BLaER1 (cell line): ENCODE measurements at regions not wholly inside any gene's neighbourhood (a gene's known extent, or its start where the extent isn't known, plus 50 kb on each side); places are given as distances from the start of the nearest gene placed in this dataset.

Experiments
- H3K27ac ChIP-seq: shearing (Covaris generic); formaldehyde crosslinking; 2 replicates; pipeline ENCODE4 v1.8.1; 2022
- H3K27me3 ChIP-seq: shearing (Covaris generic); formaldehyde crosslinking; 2 replicates; pipeline ENCODE4 v1.8.1; 2022
- H3K36me3 ChIP-seq: shearing (Covaris generic); formaldehyde crosslinking; 2 replicates; pipeline ENCODE4 v1.8.1; 2022
- H3K4me1 ChIP-seq: shearing (Covaris generic); formaldehyde crosslinking; 2 replicates; pipeline ENCODE4 v1.8.1; 2022
- H3K4me2 ChIP-seq: shearing (Covaris generic); formaldehyde crosslinking; 2 replicates; pipeline ENCODE4 v1.8.1; 2022
- H3K4me3 ChIP-seq: shearing (Covaris generic); formaldehyde crosslinking; 2 replicates; pipeline ENCODE4 v1.8.1; 2022
- H3K9ac ChIP-seq: shearing (Covaris generic); formaldehyde crosslinking; 2 replicates; pipeline ENCODE4 v1.8.1; 2022
- H3K9me3 ChIP-seq: shearing (Covaris generic); formaldehyde crosslinking; 2 replicates; pipeline ENCODE4 v1.8.1; 2022
- H4K20me1 ChIP-seq: shearing (Covaris generic); formaldehyde crosslinking; 2 replicates; pipeline ENCODE4 v1.8.1; 2022
- Cebpa-rat ChIP-seq: shearing (Covaris generic); IDR thresholded peaks from 2 replicates; pipeline ENCODE4 v1.8.1; 2022

- Histone ChIP-seq H3K36me3 (no peaks in the 10 kb centered on the region), H4K20me1 (no peaks in the 10 kb centered on the region), H3K9ac (no peak overlapping the region), H3K4me3 (no peak overlapping the region), H3K4me2 (no peak overlapping the region), H3K27me3 (no peaks in the 10 kb centered on the region), H3K27ac (no peak overlapping the region), H3K9me3 (no peaks in the 10 kb centered on the region), H3K4me1 (no peaks in the 10 kb centered on the region)
- TF ChIP-seq Cebpa-rat: no peak
These were observed 202.2 kb downstream of the QDPR start for GRCh38 chr4:17309567-17310268.

- no peak overlapping the region for H3K4me2 ChIP-seq
- H3K36me3 ChIP-seq: no peaks in the 10 kb centered on the region
- H3K9me3 ChIP-seq: no peaks in the 10 kb centered on the region
- H3K9ac ChIP-seq: no peak overlapping the region
- no peaks in the 10 kb centered on the region for H3K4me1 ChIP-seq
- H3K4me3 ChIP-seq: no peak overlapping the region
- no peaks in the 10 kb centered on the region for H4K20me1 ChIP-seq
- H3K27me3 ChIP-seq: no peaks in the 10 kb centered on the region
- no peak overlapping the region for H3K27ac ChIP-seq
- TF ChIP-seq Cebpa-rat: no peak
These were observed 210.0 kb downstream of the QDPR start for GRCh38 chr4:17301869-17302268.

- Histone ChIP-seq H3K9me3 (no peaks in the 10 kb centered on the region), H3K4me1 (no peaks in the 10 kb centered on the region), H3K9ac (no peak overlapping the region), H3K27ac (no peak overlapping the region), H3K36me3 (no peaks in the 10 kb centered on the region), H4K20me1 (no peaks in the 10 kb centered on the region), H3K27me3 (no peaks in the 10 kb centered on the region), H3K4me3 (no peak overlapping the region), H3K4me2 (no peak overlapping the region)
- no peak for TF ChIP-seq Cebpa-rat
These were observed 210.6 kb downstream of the QDPR start for GRCh38 chr4:17301266-17301665.

GRCh38 chr4:17296921-17297890 lies 214.7 kb downstream of the QDPR start:
- Histone ChIP-seq H3K27ac (no peak overlapping the region), H3K9ac (no peak overlapping the region), H3K4me1 (no peaks in the 10 kb centered on the region), H3K4me2 (no peak overlapping the region), H3K27me3 (no peaks in the 10 kb centered on the region), H3K9me3 (no peaks in the 10 kb centered on the region), H3K36me3 (no peaks in the 10 kb centered on the region), H3K4me3 (no peak overlapping the region), H4K20me1 (no peaks in the 10 kb centered on the region)
- TF ChIP-seq Cebpa-rat: no peak

DNA sequence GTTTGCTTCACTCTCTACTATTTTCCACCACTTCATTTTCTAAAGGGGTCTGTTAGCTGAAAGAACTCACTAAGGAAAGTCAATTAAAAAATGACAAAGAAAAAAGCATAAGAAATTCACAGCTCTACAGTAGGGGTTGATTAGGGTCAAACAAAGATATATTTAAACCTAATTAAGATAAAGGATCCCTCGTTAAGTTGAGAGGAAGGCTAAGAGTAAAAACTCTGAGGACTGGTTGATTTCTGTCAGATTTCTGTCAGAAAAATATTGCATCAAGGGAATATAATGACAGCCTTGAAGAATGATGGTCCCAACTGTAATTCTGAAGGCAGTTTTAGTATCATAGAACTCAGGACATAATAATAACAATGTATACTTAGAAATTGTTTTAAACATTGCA lies 218.0 kb downstream of the QDPR start:
- Histone ChIP-seq H3K9ac (no peak overlapping the region), H3K36me3 (no peaks in the 10 kb centered on the region), H3K4me2 (no peak overlapping the region), H3K27ac (no peak overlapping the region), H3K9me3 (no peaks in the 10 kb centered on the region), H3K4me3 (no peak overlapping the region), H4K20me1 (no peaks in the 10 kb centered on the region), H3K4me1 (no peaks in the 10 kb centered on the region), H3K27me3 (no peaks in the 10 kb centered on the region)
- no peak for TF ChIP-seq Cebpa-rat

GRCh38 chr4:17288151-17288550 lies 223.7 kb downstream of the QDPR start:
- no peaks in the 10 kb centered on the region for H3K9me3 ChIP-seq
- H3K9ac ChIP-seq: no peak overlapping the region
- no peaks in the 10 kb centered on the region for H3K27me3 ChIP-seq
- no peak overlapping the region for H3K4me3 ChIP-seq
- H3K4me2 ChIP-seq: no peak overlapping the region
- H3K4me1 ChIP-seq: no peaks in the 10 kb centered on the region
- H3K36me3 ChIP-seq: no peaks in the 10 kb centered on the region
- TF ChIP-seq Cebpa-rat: no peak
- no peaks in the 10 kb centered on the region for H4K20me1 ChIP-seq
- H3K27ac ChIP-seq: no peak overlapping the region

- H3K9me3 ChIP-seq: no peaks in the 10 kb centered on the region
- no peaks in the 10 kb centered on the region for H4K20me1 ChIP-seq
- no peaks in the 10 kb centered on the region for H3K4me1 ChIP-seq
- no peak for TF ChIP-seq Cebpa-rat
- H3K27ac ChIP-seq: no peak overlapping the region
- no peak overlapping the region for H3K4me3 ChIP-seq
- no peak overlapping the region for H3K9ac ChIP-seq
- no peaks in the 10 kb centered on the region for H3K36me3 ChIP-seq
- no peak overlapping the region for H3K4me2 ChIP-seq
- no peaks in the 10 kb centered on the region for H3K27me3 ChIP-seq
These were observed 225.0 kb downstream of the QDPR start for GRCh38 chr4:17286752-17287460.

DNA sequence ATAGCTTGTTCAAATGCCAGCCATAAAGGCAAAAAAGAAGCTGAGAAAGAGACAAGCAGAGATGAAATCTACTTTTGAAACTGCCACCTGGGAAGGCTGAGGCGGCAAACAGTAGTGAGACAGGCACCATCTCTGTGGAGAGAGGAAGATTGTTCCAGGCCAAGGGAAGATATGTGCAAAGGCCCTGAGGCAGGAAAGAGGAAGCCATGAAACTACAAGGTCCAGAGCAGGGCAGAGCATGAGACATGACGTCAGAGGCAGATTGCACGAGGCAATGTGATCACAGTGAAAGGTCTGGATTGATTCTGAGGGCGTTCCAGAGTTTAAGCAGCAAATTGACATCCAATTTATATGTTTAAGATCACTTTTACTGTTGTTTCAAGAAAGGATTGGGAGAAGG lies 226.1 kb downstream of the QDPR start:
- H4K20me1 ChIP-seq: no peaks in the 10 kb centered on the region
- no peak for TF ChIP-seq Cebpa-rat
- H3K27me3 ChIP-seq: no peaks in the 10 kb centered on the region
- H3K27ac ChIP-seq: no peak overlapping the region
- H3K9me3 ChIP-seq: no peaks in the 10 kb centered on the region
- no peak overlapping the region for H3K4me2 ChIP-seq
- H3K4me3 ChIP-seq: no peak overlapping the region
- H3K9ac ChIP-seq: no peak overlapping the region
- H3K36me3 ChIP-seq: no peaks in the 10 kb centered on the region
- H3K4me1 ChIP-seq: no peaks in the 10 kb centered on the region

- no peak overlapping the region for H3K4me2 ChIP-seq
- no peaks in the 10 kb centered on the region for H3K27me3 ChIP-seq
- no peaks in the 10 kb centered on the region for H4K20me1 ChIP-seq
- TF ChIP-seq Cebpa-rat: no peak
- no peaks in the 10 kb centered on the region for H3K9me3 ChIP-seq
- H3K36me3 ChIP-seq: no peaks in the 10 kb centered on the region
- H3K27ac ChIP-seq: no peak overlapping the region
- H3K4me3 ChIP-seq: no peak overlapping the region
- no peak overlapping the region for H3K9ac ChIP-seq
- H3K4me1 ChIP-seq: no peaks in the 10 kb centered on the region
These were observed 227.3 kb downstream of the QDPR start for GRCh38 chr4:17284323-17285175.
